A673 (cell line): ENCODE measurements at regions not wholly inside any gene's neighbourhood (a gene's known extent, or its start where the extent isn't known, plus 50 kb on each side); places are given as distances from the start of the nearest gene placed in this dataset.

Experiments used
- CTCF ChIP-seq: fragments of 300-800, 200-600 bp; sonication (generic); conservative IDR thresholded peaks from 2 replicates; pipeline ENCODE4 v1.5.1; 2017; ENCODE audit warnings: low read depth, mild to moderate bottlenecking, antibody characterized with exemption, low read length, moderate library complexity, mixed read lengths
- EZH2 ChIP-seq: fragments of 200-600 bp; sonication (generic); IDR thresholded peaks from 2 replicates; pipeline ENCODE4 v1.6.1; 2017; ENCODE audit warnings: borderline replicate concordance, low read depth, mild to moderate bottlenecking, mixed read lengths, antibody characterized with exemption, low read length; ENCODE audit not compliant: poor library complexity, severe bottlenecking

- TF ChIP-seq EZH2 (no peak), CTCF (no peak)
Measured at GRCh38 chr1:112262316-112262715, 133.7 kb upstream of the CTTNBP2NL start.
